ENCODE measurements at regions not wholly inside any gene's neighbourhood (a gene's known extent, or its start where the extent isn't known, plus 50 kb on each side); places are given as distances from the start of the nearest gene placed in this dataset.

- TF ChIP-seq CTCF (IDR thresholded peaks at IDR 0.05; ENCODE audit: extremely low read depth, low read depth, low read length), result no peak
- Histone ChIP-seq H3K36me3 (ENCODE audit: insufficient read depth, low read length) (no peaks in the 10 kb centered on the region), H3K9me3 (ENCODE audit: low read depth, low read length) (no peaks in the 10 kb centered on the region), H3K27me3 (ENCODE audit: insufficient read depth, low read length) (peaks cover 13% of the 10 kb centered on the region), H3K79me2 (ENCODE audit: insufficient read depth, low read length) (no peaks in the 10 kb centered on the region), H4K20me1 (ENCODE audit: insufficient read depth, low read length) (no peaks in the 10 kb centered on the region), H2AFZ (ENCODE audit: low read length) (no peak overlapping the region), H3K4me2 (ENCODE audit: insufficient read depth, low read length) (peak overlapping the region; percentile 24), H3K27ac (ENCODE audit: low read depth, low read length) (no peak overlapping the region), H3K4me1 (ENCODE audit: insufficient read depth, low read length) (peaks cover 3% of the 10 kb centered on the region), H3K4me3 (ENCODE audit: insufficient read depth, low read length) (no peak overlapping the region)
- DNase-seq (ENCODE audit: insufficient read length, low spot score, missing footprints), result peak; percentile 90
Observed at GRCh38 chr1:53381790-53382401, 54.0 kb upstream of the LRP8 start.

- Histone ChIP-seq H3K79me2 (ENCODE audit: insufficient read depth, low read length) (no peaks in the 10 kb centered on the region), H3K4me3 (ENCODE audit: insufficient read depth, low read length) (no peak overlapping the region), H3K27ac (ENCODE audit: low read depth, low read length) (no peak overlapping the region), H4K20me1 (ENCODE audit: insufficient read depth, low read length) (no peaks in the 10 kb centered on the region), H3K36me3 (ENCODE audit: insufficient read depth, low read length) (no peaks in the 10 kb centered on the region), H3K4me1 (ENCODE audit: insufficient read depth, low read length) (peaks cover 3% of the 10 kb centered on the region), H2AFZ (ENCODE audit: low read length) (no peak overlapping the region), H3K4me2 (ENCODE audit: insufficient read depth, low read length) (no peak overlapping the region), H3K9me3 (ENCODE audit: low read depth, low read length) (no peaks in the 10 kb centered on the region), H3K27me3 (ENCODE audit: insufficient read depth, low read length) (peaks cover 22% of the 10 kb centered on the region)
- DNase-seq (ENCODE audit: insufficient read length, low spot score, missing footprints), result no peak
- TF ChIP-seq CTCF (IDR thresholded peaks at IDR 0.05; ENCODE audit: extremely low read depth, low read depth, low read length), result no peak
Observed at GRCh38 chr1:53383136-53383870, 55.4 kb upstream of the LRP8 start.

- H2AFZ ChIP-seq (ENCODE audit: low read length), result no peak overlapping the region
- no peaks in the 10 kb centered on the region for H4K20me1 ChIP-seq (ENCODE audit: insufficient read depth, low read length)
- no peaks in the 10 kb centered on the region for H3K9me3 ChIP-seq (ENCODE audit: low read depth, low read length)
- no peak overlapping the region for H3K4me2 ChIP-seq (ENCODE audit: insufficient read depth, low read length)
- no peak overlapping the region for H3K27ac ChIP-seq (ENCODE audit: low read depth, low read length)
- no peak for TF ChIP-seq CTCF (IDR thresholded peaks at IDR 0.05; ENCODE audit: extremely low read depth, low read depth, low read length)
- H3K4me3 ChIP-seq (ENCODE audit: insufficient read depth, low read length), result no peak overlapping the region
- H3K36me3 ChIP-seq (ENCODE audit: insufficient read depth, low read length), result no peaks in the 10 kb centered on the region
- no peak for DNase-seq (ENCODE audit: insufficient read length, low spot score, missing footprints)
- no peaks in the 10 kb centered on the region for H3K79me2 ChIP-seq (ENCODE audit: insufficient read depth, low read length)
- H3K4me1 ChIP-seq (ENCODE audit: insufficient read depth, low read length), result peaks cover 3% of the 10 kb centered on the region
- peaks cover 22% of the 10 kb centered on the region for H3K27me3 ChIP-seq (ENCODE audit: insufficient read depth, low read length)
Observed at GRCh38 chr1:53384796-53385195, 56.9 kb upstream of the LRP8 start.
